GM12878 (cell line): ENCODE measurements at regions not wholly inside any gene's neighbourhood (a gene's known extent, or its start where the extent isn't known, plus 50 kb on each side); places are given as distances from the start of the nearest gene placed in this dataset.

Source experiments
- ATAC-seq: fragments of 200-7000 bp; cut with Tn5 transposase; 3 replicates; pipeline ENCODE4 v1.9.1; 2020; ENCODE audit warnings: mild to moderate bottlenecking, moderate library complexity
- BruUV-seq: library from RNA; stranded (reverse); fragments of 400-500 nt; replicated peaks from 2 replicates; lab custom pipeline; 2021; lab: Mats Ljungman, UMichigan
- CTCF ChIA-PET: fragments of 300-600 bp; sonication (Branson Sonifier 250); formaldehyde crosslinking; extraction: SDS; loops from one replicate; lab custom pipeline; 2021; ENCODE audit warnings: inconsistent platforms; lab: Yijun Ruan, JAX
- POLR2A ChIA-PET: fragments of 350-600 bp; formaldehyde crosslinking; extraction: SDS; loops from one replicate; lab custom pipeline; 2021; ENCODE audit warnings: inconsistent platforms; lab: Charles Lee
- RAD21 ChIA-PET: fragments of 300-600 bp; sonication (Branson Sonifier 250); formaldehyde crosslinking; loops from one replicate; lab custom pipeline; 2023; ENCODE audit warnings: antibody characterized with exemption; ENCODE audit not compliant: unreplicated experiment; lab: Charles Lee
- SMC1A ChIA-PET: fragments of 300-600 bp; sonication (Branson Sonifier 250); formaldehyde crosslinking; loops from one replicate; lab custom pipeline; 2023; ENCODE audit not compliant: unreplicated experiment, uncharacterized antibody; lab: Charles Lee
- DNase-seq: peaks from one replicate; pipeline ENCODE4 v3.0.0-alpha.2; 2011; ENCODE audit warnings: low read depth, low spot score
- FAIRE-seq: peaks from 3 replicates; lab custom pipeline; 2011; peaks lifted over from hg19 to GRCh38; lab: Jason Lieb, UNC
- H2AFZ ChIP-seq: 2 replicates; pipeline ENCODE4 v1.6.0; 2011; ENCODE audit warnings: low read depth, low read length, control low read depth; ENCODE audit not compliant: control insufficient read depth
- H3K27ac ChIP-seq: 2 replicates; pipeline ENCODE4 v1.5.1; 2011; ENCODE audit warnings: control low read depth; ENCODE audit not compliant: control insufficient read depth, insufficient read depth
- H3K27me3 ChIP-seq, 2 experiments: replicated peaks in 1 of 2; 2 replicates each; pipeline versions ENCODE4 v1.6.0 to v1.6.1; 2011; ENCODE audit warnings: low read length in 1 of 2; ENCODE audit not compliant: control insufficient read depth in 2 of 2, insufficient read depth in 2 of 2
- H3K36me3 ChIP-seq, 2 experiments: 2 replicates each; pipeline ENCODE4 v1.5.1; 2011; ENCODE audit warnings: low read length in 1 of 2; ENCODE audit not compliant: control insufficient read depth in 2 of 2, insufficient read depth in 2 of 2
- H3K4me1 ChIP-seq: 2 replicates; pipeline ENCODE4 v1.6.1; 2011; ENCODE audit warnings: mild to moderate bottlenecking, low read length, moderate library complexity, mixed read lengths; ENCODE audit not compliant: control insufficient read depth, insufficient read depth
- H3K4me2 ChIP-seq: 2 replicates; pipeline ENCODE4 v1.6.0; 2011; ENCODE audit warnings: control low read depth; ENCODE audit not compliant: control insufficient read depth, insufficient read depth
- H3K4me3 ChIP-seq: fragments of 200-600 bp; sonication (generic); 2 replicates; pipeline ENCODE4 v1.5.1; 2016
- H3K79me2 ChIP-seq: 2 replicates; pipeline ENCODE4 v1.6.0; 2011; ENCODE audit warnings: low read length; ENCODE audit not compliant: control insufficient read depth, insufficient read depth
- H3K9ac ChIP-seq: 2 replicates; pipeline ENCODE4 v1.8.0; 2011; ENCODE audit warnings: low read length, control low read depth, mixed read lengths; ENCODE audit not compliant: control insufficient read depth, insufficient read depth
- H3K9me3 ChIP-seq: replicated peaks from 3 replicates; pipeline ENCODE4 v1.5.1; 2011; ENCODE audit warnings: mild to moderate bottlenecking, low read length; ENCODE audit not compliant: control insufficient read depth, insufficient read depth
- H4K20me1 ChIP-seq: 2 replicates; pipeline ENCODE4 v1.6.0; 2011; ENCODE audit not compliant: control insufficient read depth, insufficient read depth
- ATF7 ChIP-seq: fragments of 450-650 bp; IDR thresholded peaks from 2 replicates; pipeline ENCODE4 v1.6.1; 2016; ENCODE audit warnings: low read depth, mild to moderate bottlenecking
- DPF2 ChIP-seq: fragments of 450-650 bp; IDR thresholded peaks from 2 replicates; pipeline ENCODE4 v1.6.1; 2017; ENCODE audit warnings: mild to moderate bottlenecking
- NFYA ChIP-seq: IDR thresholded peaks from 2 replicates; pipeline ENCODE4 v1.6.1; 2011; ENCODE audit warnings: low read depth, mild to moderate bottlenecking, low read length, improper control_type of control experiment, borderline replicate concordance
- SMARCA5 ChIP-seq: fragments of 450-650 bp; IDR thresholded peaks from 2 replicates; pipeline ENCODE4 v1.6.1; 2017; ENCODE audit warnings: mild to moderate bottlenecking
- ZBED1 ChIP-seq: IDR thresholded peaks from 2 replicates; pipeline ENCODE4 v1.6.1; 2016; ENCODE audit warnings: borderline replicate concordance
- ZBTB11 ChIP-seq: fragments of 450-650 bp; formaldehyde crosslinking; IDR thresholded peaks from 2 replicates; pipeline ENCODE4 v1.5.0; 2022; ENCODE audit warnings: mild to moderate bottlenecking, missing genetic modification characterization
- ZSCAN29 ChIP-seq: fragments of 450-650 bp; IDR thresholded peaks from 2 replicates; pipeline ENCODE4 v1.6.1; 2017; ENCODE audit warnings: mild to moderate bottlenecking, moderate library complexity
- WGBS: methylation state at CpG from one replicate; pipeline ENCODE4 v1.1.6; 2016; ENCODE audit warnings: low lambda C conversion rate; ENCODE audit not compliant: insufficient replicate concordance, insufficient coverage; ENCODE audit errors: missing lambda C conversion rate; 5-methylcytosine and 5-hydroxymethylcytosine counted together
- in situ Hi-C: fragments of 300-500 bp; cut with MboI; formaldehyde crosslinking; loops from 9 replicates; pipeline ENCODE4 v1.14.3; 2018; ENCODE audit warnings: mixed read lengths
- intact Hi-C: fragments of 100-400 bp; cut with micrococcal nuclease; formaldehyde crosslinking; loops from one replicate; pipeline ENCODE4 v1.14.2; 2022; ENCODE audit not compliant: unreplicated experiment
- TF ChIP-seq, protein P1 (sequence below): fragments of 450-650 bp; IDR thresholded peaks from 2 replicates; pipeline ENCODE4 v1.6.1; 2017; ENCODE audit warnings: antibody characterized with exemption, mild to moderate bottlenecking, moderate library complexity

DNA sequence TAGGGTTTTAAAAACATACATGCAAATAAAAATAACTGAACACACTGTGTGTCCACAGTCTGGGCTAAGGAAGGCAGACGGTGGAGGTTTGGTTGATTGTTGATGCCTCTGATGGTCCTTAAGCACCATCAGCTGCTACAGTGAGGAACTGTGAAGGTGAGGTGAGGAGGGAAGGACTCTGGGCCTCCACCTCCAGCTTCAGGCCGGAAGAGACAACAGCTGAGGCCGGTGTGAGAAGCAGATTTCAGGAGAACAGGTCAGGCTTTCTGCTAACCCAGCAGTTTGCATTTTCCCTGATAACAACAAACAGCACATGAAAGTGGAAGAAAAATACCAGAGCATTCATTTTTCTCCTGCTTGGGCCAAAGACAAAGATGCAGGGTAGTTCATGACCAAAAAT, 189.9 kb upstream of the AJAP1 start:
- ATAC-seq, result no peak
- no TSS peak for BruUV-seq
- no peak for FAIRE-seq

More for the DNA sequence above, 189.9 kb upstream of the AJAP1 start:
- WGBS, result 34% methylated on average over 2 of the region's 3 CpGs
- Histone ChIP-seq H4K20me1 (no peaks in the 10 kb centered on the region), H3K27ac (no peak overlapping the region), H3K4me1 (no peaks in the 10 kb centered on the region), H3K4me3 (no peak overlapping the region), H3K27me3 (no peaks in the 10 kb centered on the region), H3K4me2 (no peak overlapping the region), H3K9ac (no peak overlapping the region), H3K36me3 (no peaks in the 10 kb centered on the region), H3K9me3 (no peaks in the 10 kb centered on the region; the same call in 2 of the 3 replicates), H3K79me2 (no peaks in the 10 kb centered on the region), H2AFZ (no peak overlapping the region)
- no peak for TF ChIP-seq ZBTB11 (CRISPR knock-in tag)
- TF ChIP-seq ATF7, result no peak
- TF ChIP-seq, protein P1, sequence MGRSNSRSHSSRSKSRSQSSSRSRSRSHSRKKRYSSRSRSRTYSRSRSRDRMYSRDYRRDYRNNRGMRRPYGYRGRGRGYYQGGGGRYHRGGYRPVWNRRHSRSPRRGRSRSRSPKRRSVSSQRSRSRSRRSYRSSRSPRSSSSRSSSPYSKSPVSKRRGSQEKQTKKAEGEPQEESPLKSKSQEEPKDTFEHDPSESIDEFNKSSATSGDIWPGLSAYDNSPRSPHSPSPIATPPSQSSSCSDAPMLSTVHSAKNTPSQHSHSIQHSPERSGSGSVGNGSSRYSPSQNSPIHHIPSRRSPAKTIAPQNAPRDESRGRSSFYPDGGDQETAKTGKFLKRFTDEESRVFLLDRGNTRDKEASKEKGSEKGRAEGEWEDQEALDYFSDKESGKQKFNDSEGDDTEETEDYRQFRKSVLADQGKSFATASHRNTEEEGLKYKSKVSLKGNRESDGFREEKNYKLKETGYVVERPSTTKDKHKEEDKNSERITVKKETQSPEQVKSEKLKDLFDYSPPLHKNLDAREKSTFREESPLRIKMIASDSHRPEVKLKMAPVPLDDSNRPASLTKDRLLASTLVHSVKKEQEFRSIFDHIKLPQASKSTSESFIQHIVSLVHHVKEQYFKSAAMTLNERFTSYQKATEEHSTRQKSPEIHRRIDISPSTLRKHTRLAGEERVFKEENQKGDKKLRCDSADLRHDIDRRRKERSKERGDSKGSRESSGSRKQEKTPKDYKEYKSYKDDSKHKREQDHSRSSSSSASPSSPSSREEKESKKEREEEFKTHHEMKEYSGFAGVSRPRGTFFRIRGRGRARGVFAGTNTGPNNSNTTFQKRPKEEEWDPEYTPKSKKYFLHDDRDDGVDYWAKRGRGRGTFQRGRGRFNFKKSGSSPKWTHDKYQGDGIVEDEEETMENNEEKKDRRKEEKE, result no peak
- no peak for TF ChIP-seq SMARCA5
- no peak for TF ChIP-seq NFYA
- no peak for TF ChIP-seq ZSCAN29
- TF ChIP-seq DPF2, result no peak
- no peak for TF ChIP-seq ZBED1
- ChIA-PET SMC1A (no interaction called here), POLR2A (no interaction called here), RAD21 (no interaction called here), CTCF (no interaction called here)
- in situ Hi-C loops (no loop called here), intact Hi-C loops (no loop called here)
- no peak for DNase-seq
